Heart left ventricle (tissue), 16 donors: ENCODE measurements at regions not wholly inside any gene's neighbourhood (a gene's known extent, or its start where the extent isn't known, plus 50 kb on each side); places are given as distances from the start of the nearest gene placed in this dataset.

Source experiments
- ATAC-seq, 4 donors: fragments of 200-7000 bp; cut with Tn5 transposase; one replicate each; pipeline ENCODE4 v1.9.1; 2020 to 2022; ENCODE audit warnings: moderate library complexity in 4 of 4, mild to moderate bottlenecking in 3 of 4, moderate number of reproducible peaks in 1 of 4
- DNase-seq, 5 donors: peaks; one replicate each; pipeline ENCODE4 v3.0.0-alpha.2; 2020
- H3K27ac ChIP-seq, 12 donors: fragments of 200-600 bp; sonication (generic) in 4 of 12; one replicate each; pipeline versions ENCODE4 v1.5.0 to v1.8.0; 2016 to 2022; ENCODE audit warnings: mild to moderate bottlenecking in 2 of 12
- H3K27me3 ChIP-seq, 9 donors: fragments of 200-600 bp; sonication (generic) in 2 of 9; one replicate each; pipeline versions ENCODE4 v1.5.1 to v1.8.0; 2016 to 2022; ENCODE audit warnings: mild to moderate bottlenecking in 3 of 9
- H3K36me3 ChIP-seq, 9 donors: fragments of 200-600 bp; sonication (generic) in 2 of 9; one replicate each; pipeline versions ENCODE4 v1.5.0 to v1.8.0; 2018 to 2022; ENCODE audit warnings: mild to moderate bottlenecking in 2 of 9
- H3K4me1 ChIP-seq, 12 donors: fragments of 200-600 bp; sonication (generic) in 4 of 12; one replicate each; pipeline versions ENCODE4 v1.5.0 to v1.8.0; 2016 to 2022; ENCODE audit warnings: mild to moderate bottlenecking in 3 of 12
- H3K4me3 ChIP-seq, 12 donors: fragments of 200-600 bp; sonication (generic) in 4 of 12; one replicate each; pipeline versions ENCODE4 v1.5.0 to v1.8.0; 2017 to 2022; ENCODE audit warnings: mild to moderate bottlenecking in 9 of 12, moderate library complexity in 4 of 12
- H3K9me3 ChIP-seq, 12 donors: fragments of 200-600 bp; sonication (generic) in 4 of 12; one replicate each; pipeline versions ENCODE4 v1.5.0 to v1.8.0; 2016 to 2022; ENCODE audit warnings: mild to moderate bottlenecking in 1 of 12
- POLR2A ChIP-seq, 2 donors: fragments of 450-650 bp; IDR thresholded peaks; one replicate each; pipeline ENCODE4 v1.6.1; 2017; ENCODE audit warnings: antibody characterized with exemption in 2 of 2, mild to moderate bottlenecking in 2 of 2, moderate library complexity in 2 of 2
- WGBS, 4 donors: extraction: QIAGEN DNeasy Blood & Tissue Kit in 2 of 4; methylation state at CpG; one replicate each; pipeline versions ENCODE4 v1.1.5 to v1.1.7; 2013 to 2018; 5-methylcytosine and 5-hydroxymethylcytosine counted together
- intact Hi-C, 10 donors: fragments of 100-400 bp; cut with DNase I; formaldehyde crosslinking; loops; one replicate each; pipeline versions ENCODE4 v1.11.1 to v1.14.2; 2022
- TF ChIP-seq, protein P1 (sequence below), 12 donors: fragments of 200-600 bp; sonication (generic) in 4 of 12; IDR thresholded peaks; one replicate each; pipeline versions ENCODE4 v1.5.0 to v1.8.0; 2018 to 2022; ENCODE audit warnings: antibody characterized with exemption in 12 of 12, mild to moderate bottlenecking in 5 of 12
- donor health status: ischemic (EF 13 %, LVEDD 7.1; RV severe dilation, severe dysfunction).
- donor health status: healthy with polysubstance abuse.
- donor health status: DM: no; HTN: yes; CAD: no.
- donor health status: DM: no; HTN: no; CAD: no.
- donor health status: ischemic (EF 25% LVEDD 6.9; RV normal size, moderate dysfunction).
- donor health status: ischemic (EF 25% LVEDD 5.7; RV mildly dilated, moderate dysfunction).
- donor health status: healthy.
- donor health status: DM: yes; HTN: yes; CAD: no.
- donor health status: ischemic (EF 35%, LVEDD 5.7; RV mildly dilated, moderate dysfunction).
- donor health status: nonischemic (EF 11% LVEDD 7.7; RV severe dilation, severe dysfunction).
- donor health status: DM: yes; HTN: yes; CAD: no.
- donor health status: PGD.
- donor health status: ischemic (EF 29% LVEDD 5.4; RV normal size, mild dysfunction).
- donor health status: nonischemic (EF 23%, LVEDD 6.1; RV moderate dilation, normal function).

DNA sequence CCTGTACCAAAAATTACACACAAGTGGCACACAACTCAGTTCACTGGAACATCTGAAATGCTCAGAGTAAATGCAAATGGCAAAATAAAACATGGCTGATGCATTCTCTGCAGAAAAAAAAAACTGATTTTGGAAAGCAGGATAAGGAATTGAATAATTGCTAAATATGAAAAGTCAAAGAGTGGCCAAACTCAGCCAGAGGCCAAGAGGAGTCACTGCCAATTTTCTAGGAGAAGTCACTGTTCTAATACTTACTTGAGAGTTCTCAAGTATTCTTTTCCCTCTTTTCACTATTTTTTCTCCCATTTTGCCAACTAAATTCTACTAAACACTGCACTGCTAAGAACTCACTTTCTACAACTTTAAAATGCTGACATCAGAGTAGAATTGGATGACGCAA, 1018.6 kb downstream of the TUSC7 start:
- Histone ChIP-seq H3K27me3 (peaks cover 0 to 6% (median 0%) of the 10 kb centered on the region in 9 donors), H3K27ac (no peak overlapping the region), H3K4me3 (no peak overlapping the region), H3K9me3 (no peaks in the 10 kb centered on the region), H3K36me3 (no peaks in the 10 kb centered on the region), H3K4me1 (no peaks in the 10 kb centered on the region)
- DNase-seq (no peak), ATAC-seq (no peak)
- 85 to 91% (median 88%) methylated on average over 1 of the region's 1 CpG for WGBS, 4 donors
- TF ChIP-seq, protein P1, sequence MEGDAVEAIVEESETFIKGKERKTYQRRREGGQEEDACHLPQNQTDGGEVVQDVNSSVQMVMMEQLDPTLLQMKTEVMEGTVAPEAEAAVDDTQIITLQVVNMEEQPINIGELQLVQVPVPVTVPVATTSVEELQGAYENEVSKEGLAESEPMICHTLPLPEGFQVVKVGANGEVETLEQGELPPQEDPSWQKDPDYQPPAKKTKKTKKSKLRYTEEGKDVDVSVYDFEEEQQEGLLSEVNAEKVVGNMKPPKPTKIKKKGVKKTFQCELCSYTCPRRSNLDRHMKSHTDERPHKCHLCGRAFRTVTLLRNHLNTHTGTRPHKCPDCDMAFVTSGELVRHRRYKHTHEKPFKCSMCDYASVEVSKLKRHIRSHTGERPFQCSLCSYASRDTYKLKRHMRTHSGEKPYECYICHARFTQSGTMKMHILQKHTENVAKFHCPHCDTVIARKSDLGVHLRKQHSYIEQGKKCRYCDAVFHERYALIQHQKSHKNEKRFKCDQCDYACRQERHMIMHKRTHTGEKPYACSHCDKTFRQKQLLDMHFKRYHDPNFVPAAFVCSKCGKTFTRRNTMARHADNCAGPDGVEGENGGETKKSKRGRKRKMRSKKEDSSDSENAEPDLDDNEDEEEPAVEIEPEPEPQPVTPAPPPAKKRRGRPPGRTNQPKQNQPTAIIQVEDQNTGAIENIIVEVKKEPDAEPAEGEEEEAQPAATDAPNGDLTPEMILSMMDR (IDR thresholded peaks at IDR 0.05) = no peak
- no peak for TF ChIP-seq POLR2A (IDR thresholded peaks at IDR 0.05)
- intact Hi-C loops = no loop called here

DNA sequence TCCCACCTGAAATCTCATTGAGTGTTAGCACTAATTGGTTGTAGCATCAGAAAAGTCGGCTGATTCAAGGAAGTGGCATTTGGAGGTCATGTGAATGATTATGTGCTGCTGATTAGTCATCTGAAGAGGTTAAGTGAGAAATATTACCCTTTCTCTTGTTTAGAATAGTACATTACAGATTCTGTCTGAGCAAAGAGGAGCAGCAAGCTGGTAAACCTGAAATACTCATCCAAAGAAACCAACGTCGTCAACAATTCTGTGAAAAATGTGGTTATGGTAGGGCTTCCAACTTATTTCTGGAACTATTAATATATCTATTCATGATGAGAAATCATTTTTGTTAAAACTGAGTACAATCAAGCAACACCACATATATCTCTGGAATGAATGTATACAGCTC, 1024.9 kb downstream of the TUSC7 start:
- intact Hi-C loops = no loop called here
- no peak overlapping the region for H3K27ac ChIP-seq
- ATAC-seq = no peak

DNA sequence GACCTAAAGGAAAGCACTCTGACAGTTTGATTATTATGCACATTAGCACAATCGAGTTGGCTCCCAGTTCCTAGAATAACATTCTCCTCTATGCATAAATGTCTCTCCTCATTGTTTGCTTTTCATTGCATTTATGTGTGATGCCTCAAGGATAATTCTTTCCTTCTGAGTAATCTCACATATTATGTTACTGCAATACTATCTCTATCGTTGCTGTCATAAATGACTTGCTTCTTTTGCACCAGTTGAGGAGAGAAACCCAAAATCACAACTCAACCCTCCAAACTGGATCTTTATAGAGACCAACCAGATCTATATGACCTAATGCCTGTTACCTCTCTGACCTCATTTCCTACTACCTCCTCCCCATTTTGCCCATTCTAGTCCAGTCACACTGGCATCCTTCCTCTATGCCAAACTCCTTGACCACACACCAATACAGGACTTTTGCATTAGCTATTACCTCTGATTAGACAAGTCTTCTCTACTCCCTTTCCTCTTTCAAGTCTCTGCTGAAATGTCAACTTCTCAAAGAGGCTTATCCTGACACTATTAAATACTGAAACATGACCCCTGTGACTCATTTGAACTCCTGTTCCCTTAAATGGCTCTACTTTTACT, 1026.0 kb downstream of the TUSC7 start:
- DNase-seq (no peak), ATAC-seq (no peak)
- no peaks in the 10 kb centered on the region for H3K36me3 ChIP-seq
- H3K4me1 ChIP-seq = no peaks in the 10 kb centered on the region
- intact Hi-C loops = no loop called here
- 61 to 74% (median 67%) methylated on average over 2 of the region's 2 CpGs for WGBS, 4 donors
- no peak overlapping the region for H3K4me3 ChIP-seq
- no peaks in the 10 kb centered on the region for H3K9me3 ChIP-seq
- TF ChIP-seq POLR2A (IDR thresholded peaks at IDR 0.05) = no peak
- TF ChIP-seq, protein P1 (IDR thresholded peaks at IDR 0.05) = no peak
- no peak overlapping the region for H3K27ac ChIP-seq
- H3K27me3 ChIP-seq = peaks cover 0 to 3% (median 0%) of the 10 kb centered on the region in 9 donors

More for the DNA sequence above, 1024.9 kb downstream of the TUSC7 start:
- H3K36me3 ChIP-seq = no peaks in the 10 kb centered on the region
- no peaks in the 10 kb centered on the region for H3K4me1 ChIP-seq
- peaks cover 0 to 3% (median 0%) of the 10 kb centered on the region in 9 donors for H3K27me3 ChIP-seq
- TF ChIP-seq, protein P1 (IDR thresholded peaks at IDR 0.05) = no peak
- no peak for TF ChIP-seq POLR2A (IDR thresholded peaks at IDR 0.05)
- 87 to 91% (median 88%) methylated on average over 3 of the region's 3 CpGs for WGBS, 4 donors
- H3K9me3 ChIP-seq = no peaks in the 10 kb centered on the region
- no peak for DNase-seq
- H3K4me3 ChIP-seq = no peak overlapping the region

DNA sequence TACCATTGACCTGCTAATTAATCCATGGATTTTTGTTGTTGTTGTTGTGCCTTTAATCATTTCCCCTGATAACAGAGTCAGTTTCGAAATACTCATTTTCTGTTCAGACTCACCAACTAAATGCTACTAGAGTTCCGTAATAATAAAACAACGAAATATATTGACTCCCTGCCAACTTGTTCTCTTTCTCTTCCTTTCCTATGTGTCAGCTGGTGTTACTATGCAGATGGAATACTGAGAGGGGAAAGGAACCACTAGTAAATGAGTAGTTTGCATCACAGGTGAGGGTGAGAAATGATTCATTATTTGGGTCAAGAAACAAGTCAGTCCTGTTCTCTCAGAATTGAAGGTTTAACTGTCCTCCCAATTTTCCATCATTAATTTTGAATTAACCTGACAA, 1027.3 kb downstream of the TUSC7 start:
- no peaks in the 10 kb centered on the region for H3K9me3 ChIP-seq
- H3K4me3 ChIP-seq = no peak overlapping the region
- no peak overlapping the region for H3K27ac ChIP-seq
- TF ChIP-seq, protein P1 (IDR thresholded peaks at IDR 0.05) = no peak
- TF ChIP-seq POLR2A (IDR thresholded peaks at IDR 0.05) = no peak
- WGBS, 4 donors = 58 to 68% (median 64%) methylated on average over 3 of the region's 3 CpGs
- H3K27me3 ChIP-seq = peaks cover 0 to 3% (median 0%) of the 10 kb centered on the region in 9 donors
- no peaks in the 10 kb centered on the region for H3K4me1 ChIP-seq
- H3K36me3 ChIP-seq = no peaks in the 10 kb centered on the region
- no peak for DNase-seq
- ATAC-seq = no peak
- intact Hi-C loops = no loop called here
